Right kidney (tissue), 1 donor: ENCODE measurements at regions not wholly inside any gene's neighbourhood (a gene's known extent, or its start where the extent isn't known, plus 50 kb on each side); places are given as distances from the start of the nearest gene placed in this dataset.
"Not testable (repeated sequence)": the region's sequence is repeated elsewhere in the genome, so short reads cannot be mapped to it uniquely, and the experiment has no call there.

ENCODE experiments used
- DNase-seq: peaks from one replicate; pipeline ENCODE4 v3.0.0-alpha.2; 2016

DNA sequence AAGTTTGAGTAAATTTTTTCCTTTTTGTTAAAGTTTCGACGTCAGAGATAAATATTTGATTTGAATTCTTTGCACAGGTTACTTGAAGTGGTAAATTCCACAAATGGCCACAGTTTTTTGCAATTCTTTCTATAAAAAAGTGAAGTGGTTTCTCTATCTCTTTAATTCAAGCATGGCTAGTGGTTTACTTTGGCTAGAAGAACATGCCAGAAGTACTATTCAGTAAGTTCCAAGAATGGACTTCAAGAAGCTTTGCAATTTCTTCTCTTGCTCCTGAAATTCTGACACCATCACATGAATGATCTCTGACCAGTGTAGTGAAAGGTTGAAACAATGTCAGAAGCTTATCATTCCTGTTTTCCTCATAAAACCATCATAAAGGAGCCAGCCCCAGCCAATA lies 55.7 kb upstream of the RNPC3 start:
- DNase-seq, result no peak

DNA sequence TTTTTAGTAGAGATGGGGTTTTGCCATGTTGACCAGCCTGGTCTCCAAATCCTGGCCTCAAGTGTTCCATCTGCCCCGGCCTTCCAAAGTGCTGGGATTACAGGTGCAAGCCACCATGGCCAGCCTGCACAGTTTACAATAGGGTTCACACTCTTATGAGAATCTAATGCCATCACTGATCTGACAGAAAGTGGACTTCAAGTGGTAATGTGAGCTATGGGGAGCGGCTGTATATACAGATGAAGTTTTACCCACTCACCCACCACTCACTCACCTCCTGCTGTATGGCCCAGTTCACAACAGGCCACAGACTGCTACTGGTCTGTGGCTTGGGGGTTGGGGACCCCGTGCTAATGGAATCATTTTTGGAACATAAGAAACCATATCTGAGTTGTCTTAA lies 58.4 kb upstream of the RNPC3 start:
- DNase-seq, result no peak

DNA sequence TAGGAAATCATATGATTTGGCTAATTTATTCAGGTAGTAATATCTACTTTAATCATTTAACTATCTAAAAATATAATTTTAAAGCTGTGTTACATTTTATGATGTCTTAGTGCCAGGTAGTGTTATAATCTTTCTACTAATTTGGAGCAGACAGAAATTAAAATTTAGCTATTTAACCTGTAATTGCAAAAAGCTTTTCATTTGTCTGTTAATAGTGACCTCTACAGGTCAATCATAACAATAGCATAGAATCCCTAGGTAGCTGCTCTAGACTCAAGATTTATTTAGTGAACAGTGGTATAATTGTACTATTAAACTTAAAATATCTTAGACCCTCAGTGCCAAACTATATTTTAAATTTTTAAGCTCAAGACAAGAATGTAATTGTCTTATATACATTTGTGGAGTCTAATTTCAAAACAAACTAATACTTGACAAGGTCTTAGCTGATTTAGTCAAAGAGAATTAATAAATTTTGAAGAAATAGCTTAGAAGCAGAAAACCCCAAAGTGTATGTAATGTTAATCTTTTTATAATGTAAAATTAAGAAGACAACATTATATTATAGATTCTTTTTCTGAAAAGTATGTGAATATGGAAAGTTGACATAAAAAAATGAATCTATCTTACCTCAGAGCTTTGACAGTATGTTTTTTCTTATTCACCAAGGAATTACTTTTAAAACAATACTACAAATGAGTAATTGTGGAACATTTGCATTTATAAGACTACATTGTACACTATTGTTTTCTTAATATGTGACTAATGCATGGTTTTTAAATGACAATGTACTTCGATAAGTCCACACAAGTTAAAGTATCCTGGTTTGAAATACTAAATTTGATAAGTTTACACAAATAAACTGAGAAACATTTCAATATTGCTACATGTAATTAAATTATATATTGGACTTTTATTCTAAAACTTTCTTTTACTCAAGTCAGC lies 64.1 kb upstream of the RNPC3 start:
- no peak for DNase-seq

DNA sequence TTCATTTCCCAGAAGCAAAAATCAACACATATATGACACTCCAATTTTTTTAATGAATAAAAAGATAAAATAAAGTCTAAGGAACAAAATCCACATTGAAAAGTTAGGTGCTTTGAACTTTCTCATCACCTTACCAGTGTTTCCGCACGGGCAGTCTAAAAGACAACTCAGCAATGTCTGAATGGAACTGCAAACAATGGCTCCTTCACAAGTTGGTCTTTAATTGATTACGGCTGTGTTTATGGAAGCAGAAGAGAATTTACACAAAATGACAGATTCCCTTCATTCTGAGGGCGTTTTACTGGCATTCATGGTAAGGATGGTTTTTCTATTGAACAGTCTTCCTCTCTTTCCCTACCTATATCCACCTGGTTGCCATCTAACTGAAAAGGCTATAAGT lies 65.0 kb upstream of the RNPC3 start:
- DNase-seq, result no peak

DNA sequence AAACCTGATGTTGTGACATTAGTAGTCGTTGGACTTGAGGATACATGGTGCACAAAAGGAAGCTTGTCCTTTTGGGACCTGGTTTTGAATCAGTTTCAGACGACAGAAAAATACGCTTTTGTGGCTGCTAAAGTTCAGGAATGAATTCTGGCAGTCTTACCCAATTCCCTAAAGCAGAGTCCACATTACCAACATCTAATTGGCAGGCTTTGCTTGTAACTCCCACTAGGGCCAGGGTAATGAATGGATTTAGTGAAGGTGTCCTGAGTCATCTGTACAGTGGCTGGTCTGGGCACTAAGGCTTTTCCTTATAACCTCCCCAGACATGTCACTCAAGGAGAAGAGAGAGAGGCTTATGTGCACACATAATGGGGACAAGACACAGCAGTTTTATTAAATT lies 66.2 kb upstream of the RNPC3 start:
- no peak for DNase-seq

DNA sequence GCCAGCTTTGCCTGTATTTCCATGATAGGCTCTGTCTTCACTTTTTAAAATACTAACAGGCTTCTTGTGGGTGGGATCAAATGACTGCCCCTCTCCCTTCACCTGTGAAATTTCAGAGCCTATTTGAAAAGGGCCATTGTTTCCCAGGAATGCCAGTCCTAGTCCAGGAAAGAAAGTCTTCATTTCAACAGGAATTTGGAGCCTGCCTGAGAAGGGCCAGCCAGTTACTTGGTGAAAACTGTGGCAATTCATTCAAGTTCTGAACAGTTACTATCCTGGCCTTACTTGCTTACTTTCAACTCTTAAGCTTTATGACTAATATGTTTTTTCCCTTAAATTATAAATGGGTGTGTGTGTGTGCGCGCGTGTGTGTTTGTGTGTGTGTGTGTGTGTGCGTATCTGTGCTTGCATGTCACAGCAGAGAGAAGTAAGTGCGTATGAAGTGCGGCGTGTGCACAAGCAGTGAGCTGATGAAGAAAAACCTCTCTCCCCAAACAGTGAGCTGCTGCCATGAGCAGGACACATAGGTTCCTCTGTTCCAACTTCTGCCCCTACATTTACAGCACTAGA lies 67.5 kb upstream of the RNPC3 start:
- peak; percentile 11 for DNase-seq

DNA sequence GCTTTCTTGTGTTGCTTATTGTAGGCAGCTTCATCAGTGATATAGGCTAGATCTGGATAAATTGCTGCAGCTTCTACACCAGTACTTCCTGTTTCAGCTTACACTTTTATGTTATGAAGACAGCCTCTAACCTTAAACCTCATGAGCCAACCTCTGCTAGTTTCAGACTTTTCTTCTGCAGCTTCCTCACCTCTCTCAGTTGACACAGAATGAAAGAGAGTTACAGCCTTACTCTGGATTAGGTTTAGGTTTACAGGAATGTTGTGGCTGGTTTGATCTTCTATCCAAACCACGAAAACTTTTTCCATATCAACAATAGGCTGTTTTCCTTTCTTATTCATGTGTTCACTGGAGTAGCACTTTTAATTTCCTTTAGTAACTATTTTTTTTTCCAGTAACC lies 76.9 kb upstream of the RNPC3 start:
- DNase-seq, result no peak

DNA sequence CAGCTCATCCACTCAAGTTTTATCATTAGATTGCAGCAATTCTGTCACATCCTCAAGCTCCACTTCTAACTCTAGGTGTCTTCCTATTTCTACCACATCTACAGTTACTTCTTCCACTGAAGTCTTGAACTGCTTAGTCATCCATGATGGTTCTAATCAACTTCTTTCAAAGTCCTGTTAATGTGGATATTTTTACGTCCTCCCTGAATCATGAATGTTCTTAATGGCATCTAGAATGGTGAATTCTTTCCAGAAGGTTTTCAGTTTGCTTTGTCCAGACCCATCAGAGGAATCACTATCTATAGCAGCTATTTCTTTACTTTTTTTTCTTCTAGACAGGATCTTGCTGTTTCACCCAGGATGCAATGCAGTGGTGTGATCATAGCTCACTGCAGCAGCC lies 78.0 kb upstream of the RNPC3 start:
- no peak for DNase-seq

DNA sequence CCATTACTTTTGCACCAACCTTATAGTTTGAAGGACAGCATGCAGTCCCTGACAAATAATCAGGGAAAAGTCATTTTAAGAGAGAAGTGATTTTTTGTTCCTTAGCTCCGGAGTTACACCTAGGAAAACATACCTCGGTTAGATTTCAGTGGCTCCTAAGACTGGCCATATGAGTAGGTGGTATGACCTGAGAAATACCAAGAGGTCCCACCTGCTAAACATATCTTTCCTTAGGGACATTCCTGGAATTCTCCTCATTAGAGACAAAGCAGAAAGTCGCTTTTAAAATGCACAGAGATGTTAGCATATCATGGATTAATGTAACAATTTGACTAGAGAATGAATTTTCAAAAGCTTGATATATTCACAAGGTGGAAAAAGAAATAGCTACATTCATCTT lies 84.2 kb upstream of the RNPC3 start:
- DNase-seq, result no peak

DNA sequence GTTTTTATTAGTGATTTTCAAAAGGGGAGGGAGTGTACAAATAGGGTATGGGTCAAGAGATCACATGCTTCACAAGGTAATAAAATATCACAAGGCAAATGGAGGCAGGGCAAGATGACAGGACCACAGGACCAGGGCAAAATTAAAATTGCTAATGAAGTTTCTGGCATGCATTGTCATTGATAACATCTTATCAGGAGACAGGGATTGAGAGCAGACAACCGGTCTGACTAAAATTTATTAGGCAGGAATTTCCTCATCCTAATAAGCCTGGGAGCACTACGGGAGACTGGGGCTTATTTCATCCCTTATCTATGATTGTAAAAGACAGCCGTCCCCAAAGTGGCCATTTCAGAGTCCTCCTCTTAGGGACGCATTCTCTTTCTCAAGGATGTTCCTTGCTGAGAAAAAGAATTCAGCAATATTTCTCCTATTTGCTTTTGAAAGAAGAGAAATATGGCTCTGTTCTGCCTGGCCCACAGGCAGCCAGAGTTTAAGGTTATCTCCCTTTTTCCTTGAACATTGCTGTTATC lies 88.9 kb upstream of the RNPC3 start:
- not testable (repeated sequence) for DNase-seq

DNA sequence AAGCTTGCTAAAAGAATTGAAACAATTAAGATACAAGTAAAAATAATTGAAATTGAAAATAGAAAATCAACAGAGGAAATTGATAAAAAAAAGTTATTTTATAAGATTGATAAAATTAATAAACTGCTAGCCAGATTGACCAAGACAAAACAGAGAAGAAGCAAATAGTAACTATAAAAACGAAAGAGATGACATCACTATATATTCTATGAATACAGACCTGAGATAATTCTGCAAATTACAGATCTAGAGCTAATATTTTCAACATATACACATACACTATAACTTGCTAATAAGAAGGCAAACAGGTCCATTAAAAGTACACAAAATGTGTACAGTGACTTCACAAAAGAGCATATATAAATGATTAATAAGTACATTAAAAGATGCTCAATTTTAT lies 90.1 kb upstream of the RNPC3 start:
- DNase-seq, result no peak

DNA sequence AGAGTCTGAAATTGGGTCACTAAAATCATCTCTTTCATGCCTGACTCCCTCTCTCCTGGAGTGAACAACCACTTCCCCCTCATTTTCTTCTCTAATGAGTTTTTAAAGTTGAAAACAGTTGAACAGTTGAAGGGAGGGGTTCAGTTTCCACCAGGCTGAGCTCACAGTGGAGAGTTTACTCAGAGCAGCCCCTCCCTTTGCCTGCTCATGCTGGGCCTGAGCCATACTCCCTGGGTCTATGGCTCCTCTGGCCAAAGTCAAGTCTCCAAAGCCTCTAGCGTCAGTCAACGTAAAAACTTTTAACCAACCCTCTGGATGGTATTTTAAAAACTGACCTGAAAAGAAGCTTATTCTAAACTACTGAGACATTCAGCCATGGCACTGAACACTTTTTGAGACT lies 100.8 kb upstream of the RNPC3 start:
- no peak for DNase-seq

DNA sequence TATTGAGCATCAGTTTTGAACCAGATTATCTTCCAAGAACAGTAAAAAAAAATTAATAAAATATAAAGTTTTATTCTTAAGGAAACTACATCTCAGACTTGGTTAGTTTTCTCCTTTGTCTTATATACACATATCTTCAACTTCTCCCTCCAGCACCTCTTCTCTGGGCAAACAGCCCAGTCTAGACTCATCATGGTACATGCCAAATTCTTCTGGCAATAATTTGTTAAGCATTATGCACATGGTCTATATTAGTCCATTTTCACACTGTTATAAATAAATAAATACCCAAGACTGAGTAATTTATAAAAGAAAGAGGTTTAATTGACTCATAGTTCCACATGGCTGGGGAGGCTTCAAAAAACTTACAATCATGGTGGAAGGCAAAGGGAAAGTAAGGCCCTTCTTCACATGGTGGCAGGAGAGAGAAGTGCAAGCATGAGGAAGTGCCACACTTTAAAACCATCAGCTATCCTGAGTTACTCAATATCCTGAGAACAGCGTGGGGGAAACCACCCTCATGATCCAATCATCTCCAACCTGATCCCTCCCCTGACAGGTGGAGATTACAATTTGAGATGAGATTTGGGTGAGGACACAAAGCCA lies 108.7 kb upstream of the RNPC3 start:
- no peak for DNase-seq

DNA sequence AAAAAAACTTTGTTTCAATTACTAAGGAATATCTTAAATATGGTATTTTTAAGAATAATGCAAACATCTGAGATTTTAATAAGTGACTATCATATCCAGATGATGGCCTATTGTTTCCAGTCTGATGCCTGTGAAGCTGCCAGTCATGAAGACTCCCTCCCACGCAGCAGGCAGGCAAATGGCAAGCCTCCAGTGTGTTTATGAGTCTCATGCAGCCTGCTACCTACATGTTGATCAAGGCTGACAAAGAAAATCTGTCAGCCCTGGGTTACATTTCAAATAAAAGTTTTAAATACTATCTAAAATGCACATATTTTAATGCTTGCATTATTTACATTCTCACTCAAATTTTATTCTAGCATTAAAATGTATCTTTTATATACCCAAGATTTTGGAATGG lies 137.6 kb upstream of the RNPC3 start:
- no peak for DNase-seq

DNA sequence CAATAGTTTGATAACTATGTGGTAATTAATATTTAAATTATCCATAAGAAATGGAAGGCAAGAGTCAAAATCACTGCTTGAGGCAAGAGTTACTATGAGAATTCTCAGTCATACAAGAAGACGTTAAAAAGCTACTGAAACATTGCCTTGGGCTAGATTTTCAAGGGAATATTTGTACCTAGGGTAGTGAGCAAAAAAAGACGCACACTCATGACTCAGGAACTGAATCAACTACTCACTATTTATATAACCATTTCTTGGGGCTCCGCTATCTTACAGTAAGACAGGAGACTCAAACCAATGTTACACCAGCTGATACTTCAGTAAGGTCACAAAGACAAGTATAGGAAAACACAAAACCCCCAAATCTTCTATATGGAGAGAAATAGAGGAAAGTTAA lies 151.5 kb upstream of the RNPC3 start:
- no peak for DNase-seq

DNA sequence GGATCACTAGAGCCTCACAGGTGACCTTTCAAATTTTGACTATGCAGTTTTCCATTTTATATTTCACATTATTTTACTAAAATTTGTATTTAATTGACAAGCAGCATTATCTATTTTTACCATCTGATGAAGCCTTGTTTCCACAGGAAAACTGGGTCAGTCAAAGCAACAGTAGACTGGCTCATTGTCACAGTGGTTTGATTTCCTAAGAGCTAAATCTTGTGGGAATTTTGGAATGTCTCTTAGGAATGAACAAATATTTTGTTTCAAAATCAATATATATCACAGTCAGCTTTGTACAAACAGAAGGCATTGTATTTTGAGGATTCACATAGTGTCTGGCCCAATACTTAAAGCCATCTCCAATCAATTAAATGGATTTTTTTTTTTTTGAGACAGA lies 152.6 kb upstream of the RNPC3 start:
- DNase-seq, result no peak

DNA sequence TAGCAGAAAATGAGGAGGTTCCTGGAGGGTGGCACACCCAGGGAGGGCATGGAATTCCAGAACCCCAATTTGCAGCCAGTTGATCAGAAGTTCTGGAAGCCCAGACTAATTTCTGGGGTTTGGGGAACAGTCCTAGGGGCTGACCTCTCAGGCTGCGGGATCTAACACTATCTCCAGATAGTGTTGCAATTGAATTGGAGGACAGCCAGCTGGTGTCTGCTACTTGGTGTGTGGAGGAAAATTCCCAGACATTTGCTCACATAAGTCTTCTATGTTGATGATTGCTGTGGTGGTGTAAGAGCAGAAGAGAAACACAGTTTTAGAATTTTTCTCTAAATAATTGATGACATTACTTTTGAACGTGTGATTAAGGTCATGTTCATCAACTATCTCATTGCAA lies 154.3 kb upstream of the RNPC3 start:
- DNase-seq, result no peak

DNA sequence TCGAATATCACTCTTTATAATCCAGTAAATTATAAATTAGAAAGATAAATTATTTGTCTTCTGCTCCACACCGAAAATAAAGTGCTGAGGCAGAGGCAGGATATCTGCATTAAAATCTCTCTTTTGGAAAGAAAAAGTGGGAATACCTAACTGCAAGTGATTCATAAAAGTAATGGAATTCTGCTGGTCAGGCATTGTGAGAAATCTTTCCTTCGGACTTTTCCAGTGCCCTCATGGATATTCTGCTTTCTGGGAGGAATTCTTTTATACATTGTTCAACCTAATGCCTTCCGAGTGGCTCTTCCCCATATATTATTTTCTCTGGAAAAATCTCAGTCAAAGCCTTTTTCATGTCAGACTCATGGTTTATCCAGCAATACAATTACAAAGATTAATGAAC lies 158.3 kb upstream of the RNPC3 start:
- no peak for DNase-seq

DNA sequence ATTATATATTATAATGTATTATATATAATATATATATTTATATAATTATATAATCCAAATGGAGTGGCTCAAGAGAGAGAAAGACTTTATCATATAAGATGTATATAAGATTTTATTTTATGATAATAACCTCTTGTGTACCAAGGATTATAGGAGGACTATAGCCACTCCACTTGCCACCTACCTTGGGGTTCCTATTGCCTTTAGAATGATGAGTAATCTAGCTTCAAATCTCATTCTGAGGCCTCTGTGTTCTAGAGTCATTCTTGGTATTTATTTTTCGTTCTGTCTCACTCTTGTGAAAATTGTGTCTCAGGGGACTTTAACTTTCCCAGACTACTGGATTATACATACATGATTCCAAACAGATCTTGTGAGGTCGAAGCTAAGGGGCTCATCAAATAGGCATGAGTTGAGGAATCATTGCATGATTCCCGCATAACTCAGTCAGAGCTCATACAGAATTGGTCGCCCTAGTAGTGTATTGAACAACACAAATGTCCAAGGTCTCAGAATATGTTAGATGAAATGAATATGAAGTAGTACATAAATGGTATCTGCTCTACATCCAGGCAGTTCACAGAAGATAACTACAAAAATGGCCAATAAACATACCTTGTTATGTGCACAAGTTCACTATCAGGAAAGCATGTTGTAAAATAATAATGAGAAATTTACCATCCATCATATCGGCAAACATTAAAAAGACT lies 159.5 kb upstream of the RNPC3 start:
- DNase-seq, result no peak

DNA sequence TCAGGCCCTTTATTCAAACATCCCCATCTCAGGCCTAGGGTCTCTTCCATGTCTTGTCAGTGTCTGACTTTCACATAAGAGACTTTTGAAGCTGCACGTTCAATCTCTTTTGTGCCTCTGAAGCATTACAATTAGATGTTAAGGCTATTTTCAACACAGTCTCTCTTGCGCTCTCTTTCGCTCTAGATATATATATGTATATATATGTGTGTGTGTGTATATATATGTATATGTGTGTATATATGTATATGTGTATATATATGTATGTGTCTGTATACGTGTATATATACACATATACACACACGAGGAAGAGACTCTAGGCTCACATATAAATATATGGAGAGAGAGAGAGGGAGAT lies 162.5 kb upstream of the RNPC3 start:
- DNase-seq, result no peak

DNA sequence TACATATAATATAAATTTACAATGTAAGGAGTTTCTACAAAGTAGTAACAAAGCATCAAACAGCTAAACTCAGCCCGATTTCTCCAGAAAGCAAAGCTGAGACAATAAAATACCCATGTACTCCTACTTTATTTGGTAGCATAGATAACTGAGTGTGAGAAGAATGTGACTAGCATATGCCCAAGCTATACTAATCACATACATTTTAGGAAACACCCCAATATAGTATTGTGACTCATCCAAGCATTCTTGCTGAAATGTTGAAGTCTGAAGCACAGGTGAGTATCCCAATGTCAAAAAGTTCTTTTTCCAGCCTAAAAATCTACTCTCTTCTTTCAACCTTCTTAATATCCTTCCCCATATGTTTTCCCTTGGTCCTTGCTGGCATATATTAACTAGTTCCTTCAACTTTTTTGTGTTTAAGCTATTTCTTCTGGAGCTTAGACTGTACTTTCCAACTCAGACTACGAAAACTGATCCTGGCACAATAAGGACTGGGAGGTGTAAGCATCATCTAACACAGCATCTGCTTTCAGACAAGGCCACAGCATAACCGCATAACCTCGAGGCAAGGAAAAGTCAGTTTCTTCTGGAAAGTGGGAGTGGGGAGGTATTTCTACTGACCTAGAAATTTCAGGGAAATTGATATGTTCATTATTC lies 163.0 kb upstream of the RNPC3 start:
- DNase-seq, result no peak

DNA sequence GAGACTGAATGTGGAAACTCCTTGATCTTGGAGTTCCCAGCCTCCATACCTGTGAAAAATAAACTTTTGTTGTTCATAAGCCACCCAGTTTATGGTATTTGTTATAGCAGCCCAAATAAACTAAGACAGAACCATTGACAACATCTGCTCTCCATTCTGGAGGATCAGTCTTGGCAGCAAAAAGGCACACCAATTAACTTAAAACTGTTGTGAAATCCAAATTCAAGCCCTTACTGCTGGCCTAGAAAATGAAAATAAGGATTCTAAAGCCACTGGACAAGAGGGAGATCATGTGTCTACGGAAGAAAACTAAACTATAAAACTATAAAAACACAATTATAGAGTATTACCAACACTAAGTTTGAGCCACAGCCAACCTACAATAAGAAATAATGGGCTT lies 172.1 kb upstream of the RNPC3 start:
- no peak for DNase-seq
